Activated naive CD4-positive, alpha-beta T cell treated with anti-CD3 and anti-CD28 coated beads, Interleukin-2, amount 50 U/mL, for 24 hours (primary cell): ENCODE measurements at regions not wholly inside any gene's neighbourhood (a gene's known extent, or its start where the extent isn't known, plus 50 kb on each side); places are given as distances from the start of the nearest gene placed in this dataset.

Source experiments
- H3K27ac Mint-ChIP-seq: one replicate; pipeline ENCODE4 v1.8.0; 2021; ENCODE audit warnings: mild to moderate bottlenecking, mixed read lengths
- H3K27me3 Mint-ChIP-seq: one replicate; pipeline ENCODE4 v1.8.0; 2021; ENCODE audit warnings: mixed read lengths
- H3K36me3 Mint-ChIP-seq: one replicate; pipeline ENCODE4 v1.8.0; 2021; ENCODE audit warnings: mixed read lengths
- H3K4me1 Mint-ChIP-seq: one replicate; pipeline ENCODE4 v1.8.0; 2021; ENCODE audit warnings: mixed read lengths
- H3K4me3 Mint-ChIP-seq: one replicate; pipeline ENCODE4 v1.8.0; 2021; ENCODE audit warnings: mild to moderate bottlenecking, mixed read lengths
- H3K9me3 Mint-ChIP-seq: one replicate; pipeline ENCODE4 v1.8.0; 2021; ENCODE audit warnings: mixed read lengths

DNA sequence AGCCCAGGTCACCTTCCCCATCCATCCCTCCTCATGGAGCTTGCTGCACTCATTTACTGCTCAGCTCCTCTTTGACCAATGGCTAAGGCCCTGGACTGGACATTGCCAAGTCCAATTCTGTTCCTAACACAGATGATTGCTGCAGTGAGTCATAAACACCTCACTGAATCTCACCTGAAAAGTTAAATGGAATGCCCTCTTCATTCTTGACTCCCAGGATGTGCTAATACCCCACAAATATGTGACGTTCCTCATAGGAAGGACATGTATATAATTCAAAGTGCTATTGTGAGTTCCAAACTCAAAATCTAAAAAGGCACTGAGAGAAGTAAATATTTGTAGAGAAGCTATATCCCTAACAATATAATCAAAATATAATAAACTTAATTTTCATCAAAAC lies 73.5 kb upstream of the DLX6 start:
- Mint-ChIP-seq H3K4me1 (no peaks in the 10 kb centered on the region), H3K9me3 (no peaks in the 10 kb centered on the region), H3K27ac (no peak overlapping the region), H3K27me3 (peaks cover 6% of the 10 kb centered on the region), H3K4me3 (no peak overlapping the region), H3K36me3 (no peaks in the 10 kb centered on the region)

DNA sequence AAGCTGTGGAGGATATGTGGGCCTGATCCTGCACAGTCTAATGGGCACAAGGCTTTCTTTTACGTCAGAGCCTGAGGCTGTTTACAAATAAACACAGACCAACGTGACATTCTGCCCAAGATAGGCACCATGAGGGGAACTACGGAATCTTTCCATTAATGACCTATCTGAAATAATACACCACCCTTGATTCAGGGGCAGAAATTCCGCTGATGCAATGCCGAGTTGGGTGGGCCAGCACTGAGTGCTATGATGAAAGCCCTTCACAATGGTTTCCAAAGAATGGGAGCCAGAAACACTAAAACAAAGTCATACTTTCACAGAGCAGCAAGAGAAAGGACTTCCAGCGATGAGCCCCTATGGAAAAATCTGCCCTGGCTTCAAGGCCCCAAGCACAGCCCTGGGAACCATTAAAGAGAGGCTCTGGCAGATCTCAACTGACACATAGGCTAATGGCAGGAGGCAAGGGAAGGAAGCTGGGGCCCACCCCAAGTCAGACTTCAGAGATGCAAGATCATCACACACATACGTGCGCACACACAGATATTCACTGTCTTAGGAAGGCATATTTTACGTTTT lies 72.2 kb upstream of the DLX6 start:
- Mint-ChIP-seq H3K27ac (no peak overlapping the region), H3K4me1 (no peaks in the 10 kb centered on the region), H3K27me3 (peaks cover 6% of the 10 kb centered on the region), H3K4me3 (no peak overlapping the region), H3K36me3 (no peaks in the 10 kb centered on the region), H3K9me3 (no peaks in the 10 kb centered on the region)

DNA sequence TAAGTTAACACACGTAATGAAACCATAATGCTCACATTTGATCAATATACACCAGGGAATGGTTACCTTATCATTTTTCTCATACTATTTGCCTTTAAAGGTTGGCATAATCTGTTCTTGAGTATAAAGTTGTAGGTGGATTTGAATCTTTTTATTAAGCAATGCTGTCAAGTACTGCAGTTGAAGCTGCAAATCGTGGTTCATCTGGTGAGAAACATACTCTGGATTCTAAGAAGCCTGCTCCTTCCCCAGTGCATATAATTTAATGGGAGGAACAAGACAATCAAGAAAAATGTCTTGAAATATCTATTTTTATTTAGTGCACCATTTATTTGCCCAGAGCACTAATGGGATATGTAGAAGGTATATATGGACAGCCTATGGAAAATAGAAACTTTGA lies 68.7 kb upstream of the DLX6 start:
- H3K4me1 Mint-ChIP-seq = no peaks in the 10 kb centered on the region
- H3K36me3 Mint-ChIP-seq = no peaks in the 10 kb centered on the region
- H3K9me3 Mint-ChIP-seq = no peaks in the 10 kb centered on the region
- H3K27ac Mint-ChIP-seq = no peak overlapping the region
- H3K4me3 Mint-ChIP-seq = no peak overlapping the region
- peaks cover 5% of the 10 kb centered on the region for H3K27me3 Mint-ChIP-seq

DNA sequence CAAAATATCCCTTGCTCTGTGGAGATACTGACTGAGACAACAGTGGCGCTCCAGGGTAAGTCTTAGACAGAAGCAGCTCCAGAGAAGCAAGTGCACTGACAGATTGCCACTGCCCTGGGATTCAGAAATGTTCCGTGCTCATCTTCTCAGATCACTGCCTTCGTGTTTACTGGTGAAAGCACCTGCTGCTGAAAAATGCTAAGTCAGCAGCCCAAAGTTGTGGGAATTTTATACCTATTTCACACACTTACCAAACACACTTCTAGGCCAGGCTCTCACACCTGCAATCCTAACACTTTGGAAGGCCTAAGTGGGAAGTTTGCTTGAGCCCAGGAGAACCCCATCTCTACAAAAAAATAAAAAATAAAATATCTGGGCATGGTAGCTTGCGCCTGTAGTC lies 63.2 kb upstream of the DLX6 start:
- H3K4me3 Mint-ChIP-seq = no peak overlapping the region
- H3K4me1 Mint-ChIP-seq = no peaks in the 10 kb centered on the region
- H3K36me3 Mint-ChIP-seq = no peaks in the 10 kb centered on the region
- H3K9me3 Mint-ChIP-seq = no peaks in the 10 kb centered on the region
- H3K27ac Mint-ChIP-seq = no peak overlapping the region
- peaks cover 2% of the 10 kb centered on the region for H3K27me3 Mint-ChIP-seq

DNA sequence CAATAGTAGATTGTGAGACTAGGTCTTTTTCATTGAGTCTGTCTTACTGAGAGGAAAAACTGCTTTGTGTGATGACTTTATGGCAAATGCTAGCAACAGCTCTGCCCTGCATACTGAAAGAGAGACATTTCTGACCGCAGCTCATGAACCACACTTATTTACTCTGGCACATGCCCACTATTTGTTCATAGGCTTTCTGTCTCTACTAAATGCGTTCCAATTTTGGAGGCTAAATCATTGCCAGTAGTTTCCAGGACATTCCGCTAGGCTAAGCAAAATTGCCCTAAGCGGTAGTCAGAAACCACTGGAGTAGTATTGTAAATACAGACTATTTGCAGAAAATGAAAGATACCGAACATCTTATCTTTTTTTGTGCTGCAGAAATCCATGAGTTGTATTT lies 55.6 kb upstream of the DLX6 start:
- peaks cover 9% of the 10 kb centered on the region for H3K27me3 Mint-ChIP-seq
- no peaks in the 10 kb centered on the region for H3K9me3 Mint-ChIP-seq
- H3K36me3 Mint-ChIP-seq = no peaks in the 10 kb centered on the region
- H3K4me3 Mint-ChIP-seq = no peak overlapping the region
- no peak overlapping the region for H3K27ac Mint-ChIP-seq
- H3K4me1 Mint-ChIP-seq = no peaks in the 10 kb centered on the region

DNA sequence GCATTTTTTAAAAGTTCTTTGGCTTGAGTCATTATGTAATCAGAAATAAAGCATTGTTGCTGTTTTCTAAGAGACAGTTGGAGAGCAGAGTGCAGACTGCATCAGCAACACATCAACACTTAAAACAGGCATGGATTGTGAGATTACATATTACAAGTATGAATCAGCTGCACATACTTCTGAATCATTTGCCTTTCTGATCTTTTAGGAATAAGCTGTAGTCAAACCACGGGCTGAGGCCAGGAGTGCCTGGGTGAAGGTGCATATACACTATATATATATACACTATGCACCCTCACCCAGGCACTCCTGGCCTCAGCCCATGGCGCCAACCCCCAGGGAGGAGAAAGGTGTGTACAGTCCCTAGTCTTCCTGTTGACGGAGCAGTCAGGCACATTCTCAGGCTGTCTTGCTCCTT lies 52.4 kb upstream of the DLX6 start:
- Mint-ChIP-seq H3K9me3 (no peaks in the 10 kb centered on the region), H3K4me1 (no peaks in the 10 kb centered on the region), H3K36me3 (no peaks in the 10 kb centered on the region), H3K27ac (no peak overlapping the region), H3K27me3 (peaks cover 18% of the 10 kb centered on the region), H3K4me3 (no peak overlapping the region)

DNA sequence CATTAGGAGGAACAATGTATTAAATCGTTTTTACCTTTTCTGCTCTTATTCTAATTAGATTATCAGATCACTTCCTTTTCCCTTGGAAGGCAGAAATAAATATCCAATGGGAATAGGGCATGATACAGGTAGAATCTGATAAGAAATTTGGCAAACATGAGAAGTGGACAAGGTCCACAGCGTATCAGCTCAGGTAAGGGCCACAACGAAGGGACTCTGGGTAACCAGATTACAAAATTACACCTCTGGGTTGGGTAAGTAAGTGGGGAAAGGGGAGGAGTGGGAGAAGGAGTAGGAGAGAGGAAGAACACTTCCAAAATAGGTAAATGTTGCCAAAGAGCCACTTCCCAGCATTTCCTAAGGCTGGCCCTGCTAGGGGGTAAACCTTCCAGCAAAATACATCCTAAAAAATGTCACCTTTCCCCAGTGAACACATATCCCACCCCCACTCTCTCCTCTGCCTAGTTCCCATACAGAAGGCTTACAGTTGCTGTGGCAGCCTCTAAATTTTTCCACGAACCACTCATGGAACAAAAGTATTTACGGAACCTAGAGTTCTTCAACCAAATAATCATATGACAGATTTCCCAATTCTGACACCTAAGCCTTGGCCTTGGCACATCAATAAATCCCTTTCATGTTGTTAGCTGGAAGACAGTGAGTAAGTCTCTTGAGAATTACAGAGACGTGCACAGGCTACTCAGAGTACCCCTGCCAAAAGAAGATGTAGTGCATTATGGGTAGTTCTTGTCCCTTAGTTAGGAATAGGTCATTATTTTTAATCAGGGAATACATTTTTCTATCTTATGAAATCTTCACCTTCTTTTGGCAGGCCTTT lies 51.5 kb upstream of the DLX6 start:
- Mint-ChIP-seq H3K27me3 (peaks cover 23% of the 10 kb centered on the region), H3K27ac (no peak overlapping the region), H3K9me3 (no peaks in the 10 kb centered on the region), H3K4me1 (no peaks in the 10 kb centered on the region), H3K4me3 (no peak overlapping the region), H3K36me3 (no peaks in the 10 kb centered on the region)
